Astrocyte of the cerebellum (primary cell): ENCODE measurements at regions not wholly inside any gene's neighbourhood (a gene's known extent, or its start where the extent isn't known, plus 50 kb on each side); places are given as distances from the start of the nearest gene placed in this dataset.

Experiments used
- DNase-seq: peaks from one replicate; pipeline ENCODE4 v3.0.0-alpha.2; 2011; ENCODE audit warnings: low read depth
- H3K4me3 ChIP-seq: 2 replicates; pipeline ENCODE4 v1.5.1; 2011; ENCODE audit warnings: mild to moderate bottlenecking, low read depth, low read length, moderate library complexity
- CTCF ChIP-seq: IDR thresholded peaks from 2 replicates; pipeline ENCODE4 v1.5.1; 2012; ENCODE audit warnings: low read length, low read depth, moderate library complexity, mild to moderate bottlenecking; ENCODE audit errors: missing control alignments
- in situ Hi-C: cut with HindIII; loops from 2 replicates; pipeline ENCODE4 v1.10.0; 2017; ENCODE audit warnings: low sequenced_read_pairs

DNA sequence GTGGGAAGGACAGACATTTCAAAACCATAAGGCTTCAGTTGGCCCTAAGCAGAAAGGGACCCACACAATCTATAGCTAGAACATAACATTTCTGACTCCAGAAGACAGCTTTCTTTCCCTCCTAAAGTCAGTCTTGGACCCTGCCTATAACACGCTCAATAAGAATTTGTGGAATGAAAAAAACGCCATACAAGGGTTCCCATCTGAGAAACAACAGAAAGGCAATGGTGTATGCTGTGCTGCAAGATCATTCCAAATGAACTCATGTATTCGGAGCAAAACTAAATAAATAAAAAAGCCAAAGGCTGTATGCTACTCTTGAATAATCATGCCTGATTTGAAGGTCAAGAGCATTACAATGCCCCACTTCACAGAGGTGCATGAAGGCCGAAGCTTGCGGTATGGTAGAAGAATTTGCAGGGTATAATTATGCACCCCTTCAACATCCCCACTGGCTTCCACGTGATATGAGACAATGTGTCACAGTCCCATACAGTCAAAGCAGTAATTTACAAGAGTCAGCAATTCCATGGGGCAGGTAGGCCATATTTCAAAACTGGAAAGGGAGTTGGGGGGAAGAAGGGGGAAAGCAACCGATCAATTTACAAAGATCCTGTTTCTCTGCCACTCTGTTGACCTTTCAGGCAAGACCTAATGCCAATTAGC, 61.4 kb upstream of the SLC14A2 start:
- no peak for DNase-seq
- no peak overlapping the region for H3K4me3 ChIP-seq
- TF ChIP-seq CTCF, result no peak
- in situ Hi-C loops, result no loop called here

GRCh38 chr18:45554389-45554737, 60.9 kb upstream of the SLC14A2 start:
- no peak overlapping the region for H3K4me3 ChIP-seq
- TF ChIP-seq CTCF, result no peak
- DNase-seq, result no peak
- in situ Hi-C loops, result no loop called here

- in situ Hi-C loops, result no loop called here
- no peak overlapping the region for H3K4me3 ChIP-seq
- no peak for TF ChIP-seq CTCF
- DNase-seq, result no peak
Measured at GRCh38 chr18:45556222-45556621, 59.1 kb upstream of the SLC14A2 start.

DNA sequence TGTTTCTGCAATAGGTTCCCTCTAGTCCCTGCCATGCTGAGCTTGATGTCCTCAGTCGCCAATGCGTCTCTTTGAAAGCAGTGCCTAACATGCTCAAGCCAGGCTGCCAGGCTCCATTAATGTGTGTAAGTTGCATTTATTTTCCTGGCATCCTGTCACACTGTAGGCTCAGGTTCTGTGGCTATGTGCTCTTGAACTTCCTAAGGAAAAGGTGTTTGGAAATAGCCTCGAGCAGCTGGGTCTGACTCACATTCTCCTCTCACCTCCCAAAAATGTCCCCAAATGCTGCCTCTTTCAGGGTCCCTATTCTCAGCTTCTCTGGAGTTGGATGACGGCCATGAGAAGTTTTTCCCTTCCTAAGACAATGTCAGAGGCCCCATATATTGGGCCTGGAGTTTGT, 58.0 kb upstream of the SLC14A2 start:
- H3K4me3 ChIP-seq, result no peak overlapping the region
- no peak for TF ChIP-seq CTCF
- no peak for DNase-seq
- in situ Hi-C loops, result no loop called here

DNA sequence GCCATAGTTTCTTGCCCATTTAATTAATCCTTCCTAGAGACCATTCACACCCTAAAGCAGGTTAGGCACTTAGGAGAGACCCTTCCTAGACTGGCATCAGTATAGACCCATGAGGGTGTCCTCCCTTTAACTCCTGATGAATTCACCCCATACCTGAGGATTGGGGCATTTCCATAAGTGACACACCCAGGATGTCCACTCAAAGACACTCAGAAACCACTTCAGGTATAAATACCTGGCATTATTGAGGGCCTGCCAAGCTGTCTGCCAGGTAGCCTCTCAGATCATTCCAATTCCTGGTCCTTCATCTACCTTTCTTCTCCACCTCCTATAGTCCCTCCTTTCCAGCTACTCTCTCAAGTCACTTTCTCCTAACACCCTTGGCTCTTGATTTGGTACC, 57.5 kb upstream of the SLC14A2 start:
- no peak overlapping the region for H3K4me3 ChIP-seq
- no peak for DNase-seq
- TF ChIP-seq CTCF, result no peak
- in situ Hi-C loops, result no loop called here

DNA sequence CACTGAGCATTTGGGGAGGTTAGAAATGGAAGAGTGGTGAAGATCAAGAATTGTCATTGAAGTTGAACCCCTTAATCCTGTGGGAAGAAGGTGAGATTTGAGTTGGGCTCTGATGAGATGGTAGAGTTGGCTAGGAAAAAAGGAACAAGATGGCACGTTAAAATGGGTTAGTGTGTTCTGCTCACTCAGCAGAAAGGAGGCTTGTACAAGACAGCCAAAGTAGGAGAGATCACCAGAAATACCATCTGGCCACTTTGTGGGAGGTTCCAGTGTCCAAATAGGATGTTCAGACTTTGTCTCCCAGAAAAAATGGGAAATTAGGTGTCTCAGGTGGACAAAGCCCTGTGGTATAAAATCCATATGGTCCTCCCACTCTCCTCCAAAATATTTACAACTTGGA, 56.0 kb upstream of the SLC14A2 start:
- in situ Hi-C loops, result no loop called here
- no peak overlapping the region for H3K4me3 ChIP-seq
- no peak for DNase-seq
- TF ChIP-seq CTCF, result no peak

DNA sequence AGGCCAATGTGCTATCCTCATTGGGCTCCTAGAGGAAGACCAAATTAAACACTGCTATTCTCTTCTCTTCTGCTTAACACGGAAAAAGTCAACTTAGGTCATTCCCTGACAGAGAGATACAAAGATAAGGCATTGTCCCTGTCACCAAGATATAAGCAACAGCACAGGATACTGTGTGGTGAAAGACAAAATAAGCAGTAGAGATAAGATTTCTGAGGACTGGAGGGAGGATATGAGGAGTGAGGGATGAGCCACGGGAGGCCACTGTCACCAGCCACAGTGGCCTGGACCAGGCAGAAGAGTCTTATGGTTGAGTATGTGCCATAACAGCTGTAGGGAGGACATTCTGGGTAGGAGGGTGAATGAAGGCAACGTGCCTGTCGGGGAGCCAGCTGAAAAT, 54.4 kb upstream of the SLC14A2 start:
- no peak for TF ChIP-seq CTCF
- no peak for DNase-seq
- in situ Hi-C loops, result no loop called here
- H3K4me3 ChIP-seq, result no peak overlapping the region
